ENCODE measurements at regions not wholly inside any gene's neighbourhood (a gene's known extent, or its start where the extent isn't known, plus 50 kb on each side); places are given as distances from the start of the nearest gene placed in this dataset.

DNA sequence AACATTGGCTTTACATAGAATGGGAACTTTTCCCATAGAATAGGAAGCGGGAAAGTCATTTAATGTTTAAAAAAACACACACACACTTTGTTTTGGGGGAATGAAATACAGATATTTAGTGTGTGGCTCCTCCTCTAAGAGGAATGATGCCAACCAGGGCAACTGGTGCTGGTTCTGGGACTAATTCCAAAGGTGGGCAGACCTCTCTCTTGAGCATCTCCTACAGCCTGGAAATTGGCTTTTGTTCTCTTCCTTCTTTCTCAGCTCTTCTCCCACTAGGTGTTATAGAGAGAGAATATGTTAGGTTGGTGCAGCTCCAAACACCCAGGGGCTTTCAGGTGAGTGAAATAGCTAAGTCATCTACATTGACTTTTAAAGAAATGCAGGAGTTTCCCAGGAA lies 190.1 kb downstream of the RAD51AP2 start:
- H3K4me1 ChIP-seq (ENCODE audit: insufficient read depth): no peaks in the 10 kb centered on the region
- Mint-ChIP-seq H3K27me3 (ENCODE audit: insufficient read depth, low read depth, poor library complexity) (no peaks in the 10 kb centered on the region), H3K4me3 (no peak overlapping the region), H3K27ac (no peak overlapping the region), H3K9me3 (no peaks in the 10 kb centered on the region), H3K36me3 (ENCODE audit: low read depth) (no peaks in the 10 kb centered on the region), H3K4me1 (no peaks in the 10 kb centered on the region)
- H3K4me3 ChIP-seq: no peak overlapping the region
- no peak overlapping the region for H3K27ac ChIP-seq (ENCODE audit: low read depth)
- no peak overlapping the region for H3K4me2 ChIP-seq
- H3K36me3 ChIP-seq (ENCODE audit: insufficient read depth): no peaks in the 10 kb centered on the region
- H3K9me2 ChIP-seq (ENCODE audit: insufficient read depth): no peaks in the 10 kb centered on the region
- no peaks in the 10 kb centered on the region for H3F3A ChIP-seq (replicated peaks; ENCODE audit: low read depth)
- no peak for TF ChIP-seq POLR2AphosphoS5 (IDR thresholded peaks at IDR 0.05; ENCODE audit: low read depth)
- TF ChIP-seq, protein P1, sequence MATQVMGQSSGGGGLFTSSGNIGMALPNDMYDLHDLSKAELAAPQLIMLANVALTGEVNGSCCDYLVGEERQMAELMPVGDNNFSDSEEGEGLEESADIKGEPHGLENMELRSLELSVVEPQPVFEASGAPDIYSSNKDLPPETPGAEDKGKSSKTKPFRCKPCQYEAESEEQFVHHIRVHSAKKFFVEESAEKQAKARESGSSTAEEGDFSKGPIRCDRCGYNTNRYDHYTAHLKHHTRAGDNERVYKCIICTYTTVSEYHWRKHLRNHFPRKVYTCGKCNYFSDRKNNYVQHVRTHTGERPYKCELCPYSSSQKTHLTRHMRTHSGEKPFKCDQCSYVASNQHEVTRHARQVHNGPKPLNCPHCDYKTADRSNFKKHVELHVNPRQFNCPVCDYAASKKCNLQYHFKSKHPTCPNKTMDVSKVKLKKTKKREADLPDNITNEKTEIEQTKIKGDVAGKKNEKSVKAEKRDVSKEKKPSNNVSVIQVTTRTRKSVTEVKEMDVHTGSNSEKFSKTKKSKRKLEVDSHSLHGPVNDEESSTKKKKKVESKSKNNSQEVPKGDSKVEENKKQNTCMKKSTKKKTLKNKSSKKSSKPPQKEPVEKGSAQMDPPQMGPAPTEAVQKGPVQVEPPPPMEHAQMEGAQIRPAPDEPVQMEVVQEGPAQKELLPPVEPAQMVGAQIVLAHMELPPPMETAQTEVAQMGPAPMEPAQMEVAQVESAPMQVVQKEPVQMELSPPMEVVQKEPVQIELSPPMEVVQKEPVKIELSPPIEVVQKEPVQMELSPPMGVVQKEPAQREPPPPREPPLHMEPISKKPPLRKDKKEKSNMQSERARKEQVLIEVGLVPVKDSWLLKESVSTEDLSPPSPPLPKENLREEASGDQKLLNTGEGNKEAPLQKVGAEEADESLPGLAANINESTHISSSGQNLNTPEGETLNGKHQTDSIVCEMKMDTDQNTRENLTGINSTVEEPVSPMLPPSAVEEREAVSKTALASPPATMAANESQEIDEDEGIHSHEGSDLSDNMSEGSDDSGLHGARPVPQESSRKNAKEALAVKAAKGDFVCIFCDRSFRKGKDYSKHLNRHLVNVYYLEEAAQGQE (IDR thresholded peaks at IDR 0.05; ENCODE audit: unreplicated experiment): no peak
- no peak for TF ChIP-seq EZH2 (IDR thresholded peaks at IDR 0.05; ENCODE audit: low read depth, unreplicated experiment)
- TF ChIP-seq, protein P2, sequence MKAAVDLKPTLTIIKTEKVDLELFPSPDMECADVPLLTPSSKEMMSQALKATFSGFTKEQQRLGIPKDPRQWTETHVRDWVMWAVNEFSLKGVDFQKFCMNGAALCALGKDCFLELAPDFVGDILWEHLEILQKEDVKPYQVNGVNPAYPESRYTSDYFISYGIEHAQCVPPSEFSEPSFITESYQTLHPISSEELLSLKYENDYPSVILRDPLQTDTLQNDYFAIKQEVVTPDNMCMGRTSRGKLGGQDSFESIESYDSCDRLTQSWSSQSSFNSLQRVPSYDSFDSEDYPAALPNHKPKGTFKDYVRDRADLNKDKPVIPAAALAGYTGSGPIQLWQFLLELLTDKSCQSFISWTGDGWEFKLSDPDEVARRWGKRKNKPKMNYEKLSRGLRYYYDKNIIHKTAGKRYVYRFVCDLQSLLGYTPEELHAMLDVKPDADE (IDR thresholded peaks at IDR 0.05): no peak
- no peak for TF ChIP-seq NANOG (IDR thresholded peaks at IDR 0.05; ENCODE audit: borderline replicate concordance)
- ATAC-seq (no peak), DNase-seq (ENCODE audit: low spot score) (no peak)
- no peaks in the 10 kb centered on the region for H3K79me2 ChIP-seq (replicated peaks; ENCODE audit: insufficient read depth)
- H4K20me1 ChIP-seq (replicated peaks; ENCODE audit: insufficient read depth): no peaks in the 10 kb centered on the region
- 0 out of 2 replicates have a peak overlapping the region, but pooled peaks have one; percentile 32 for H2AFZ ChIP-seq
- no peaks in the 10 kb centered on the region for H3K27me3 ChIP-seq (ENCODE audit: insufficient read depth)

DNA sequence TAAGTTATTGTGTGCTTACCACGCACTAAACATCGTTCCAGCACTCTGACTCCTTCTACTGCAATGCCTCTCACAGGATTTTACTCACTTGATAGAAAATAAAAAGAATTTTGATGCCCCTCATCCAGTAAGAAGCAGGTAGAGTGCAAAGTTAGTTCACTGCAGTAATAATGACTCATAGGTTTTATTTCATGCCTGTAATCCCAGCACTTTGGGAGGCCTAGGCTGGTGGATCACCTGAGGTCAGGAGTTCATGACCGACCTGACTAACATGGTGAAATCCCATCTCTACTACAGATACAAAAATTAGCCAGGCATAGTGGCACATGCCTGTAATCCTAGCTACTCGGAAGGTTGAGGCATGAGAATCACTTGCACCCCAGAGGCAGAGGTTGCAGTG lies 190.6 kb downstream of the RAD51AP2 start:
- no peaks in the 10 kb centered on the region for H3K27me3 ChIP-seq (ENCODE audit: insufficient read depth)
- DNase-seq (ENCODE audit: low spot score) (no peak), ATAC-seq (no peak)
- H3F3A ChIP-seq (replicated peaks; ENCODE audit: low read depth): no peaks in the 10 kb centered on the region
- H3K4me2 ChIP-seq: no peak overlapping the region
- no peaks in the 10 kb centered on the region for H3K79me2 ChIP-seq (replicated peaks; ENCODE audit: insufficient read depth)
- H3K27ac ChIP-seq (ENCODE audit: low read depth): no peak overlapping the region
- no peak overlapping the region for H2AFZ ChIP-seq
- H4K20me1 ChIP-seq (replicated peaks; ENCODE audit: insufficient read depth): no peaks in the 10 kb centered on the region
- H3K4me1 ChIP-seq (ENCODE audit: insufficient read depth): no peaks in the 10 kb centered on the region
- H3K9me3 Mint-ChIP-seq: no peaks in the 10 kb centered on the region
- H3K4me3 ChIP-seq: no peak overlapping the region
- H3K36me3 ChIP-seq (ENCODE audit: insufficient read depth): no peaks in the 10 kb centered on the region
- H3K4me1 Mint-ChIP-seq: no peaks in the 10 kb centered on the region
- no peaks in the 10 kb centered on the region for H3K36me3 Mint-ChIP-seq (ENCODE audit: low read depth)
- no peak overlapping the region for H3K4me3 Mint-ChIP-seq
- no peak overlapping the region for H3K27ac Mint-ChIP-seq
- no peaks in the 10 kb centered on the region for H3K27me3 Mint-ChIP-seq (ENCODE audit: insufficient read depth, low read depth, poor library complexity)
- H3K9me2 ChIP-seq (ENCODE audit: insufficient read depth): no peaks in the 10 kb centered on the region
- TF ChIP-seq, protein P3, sequence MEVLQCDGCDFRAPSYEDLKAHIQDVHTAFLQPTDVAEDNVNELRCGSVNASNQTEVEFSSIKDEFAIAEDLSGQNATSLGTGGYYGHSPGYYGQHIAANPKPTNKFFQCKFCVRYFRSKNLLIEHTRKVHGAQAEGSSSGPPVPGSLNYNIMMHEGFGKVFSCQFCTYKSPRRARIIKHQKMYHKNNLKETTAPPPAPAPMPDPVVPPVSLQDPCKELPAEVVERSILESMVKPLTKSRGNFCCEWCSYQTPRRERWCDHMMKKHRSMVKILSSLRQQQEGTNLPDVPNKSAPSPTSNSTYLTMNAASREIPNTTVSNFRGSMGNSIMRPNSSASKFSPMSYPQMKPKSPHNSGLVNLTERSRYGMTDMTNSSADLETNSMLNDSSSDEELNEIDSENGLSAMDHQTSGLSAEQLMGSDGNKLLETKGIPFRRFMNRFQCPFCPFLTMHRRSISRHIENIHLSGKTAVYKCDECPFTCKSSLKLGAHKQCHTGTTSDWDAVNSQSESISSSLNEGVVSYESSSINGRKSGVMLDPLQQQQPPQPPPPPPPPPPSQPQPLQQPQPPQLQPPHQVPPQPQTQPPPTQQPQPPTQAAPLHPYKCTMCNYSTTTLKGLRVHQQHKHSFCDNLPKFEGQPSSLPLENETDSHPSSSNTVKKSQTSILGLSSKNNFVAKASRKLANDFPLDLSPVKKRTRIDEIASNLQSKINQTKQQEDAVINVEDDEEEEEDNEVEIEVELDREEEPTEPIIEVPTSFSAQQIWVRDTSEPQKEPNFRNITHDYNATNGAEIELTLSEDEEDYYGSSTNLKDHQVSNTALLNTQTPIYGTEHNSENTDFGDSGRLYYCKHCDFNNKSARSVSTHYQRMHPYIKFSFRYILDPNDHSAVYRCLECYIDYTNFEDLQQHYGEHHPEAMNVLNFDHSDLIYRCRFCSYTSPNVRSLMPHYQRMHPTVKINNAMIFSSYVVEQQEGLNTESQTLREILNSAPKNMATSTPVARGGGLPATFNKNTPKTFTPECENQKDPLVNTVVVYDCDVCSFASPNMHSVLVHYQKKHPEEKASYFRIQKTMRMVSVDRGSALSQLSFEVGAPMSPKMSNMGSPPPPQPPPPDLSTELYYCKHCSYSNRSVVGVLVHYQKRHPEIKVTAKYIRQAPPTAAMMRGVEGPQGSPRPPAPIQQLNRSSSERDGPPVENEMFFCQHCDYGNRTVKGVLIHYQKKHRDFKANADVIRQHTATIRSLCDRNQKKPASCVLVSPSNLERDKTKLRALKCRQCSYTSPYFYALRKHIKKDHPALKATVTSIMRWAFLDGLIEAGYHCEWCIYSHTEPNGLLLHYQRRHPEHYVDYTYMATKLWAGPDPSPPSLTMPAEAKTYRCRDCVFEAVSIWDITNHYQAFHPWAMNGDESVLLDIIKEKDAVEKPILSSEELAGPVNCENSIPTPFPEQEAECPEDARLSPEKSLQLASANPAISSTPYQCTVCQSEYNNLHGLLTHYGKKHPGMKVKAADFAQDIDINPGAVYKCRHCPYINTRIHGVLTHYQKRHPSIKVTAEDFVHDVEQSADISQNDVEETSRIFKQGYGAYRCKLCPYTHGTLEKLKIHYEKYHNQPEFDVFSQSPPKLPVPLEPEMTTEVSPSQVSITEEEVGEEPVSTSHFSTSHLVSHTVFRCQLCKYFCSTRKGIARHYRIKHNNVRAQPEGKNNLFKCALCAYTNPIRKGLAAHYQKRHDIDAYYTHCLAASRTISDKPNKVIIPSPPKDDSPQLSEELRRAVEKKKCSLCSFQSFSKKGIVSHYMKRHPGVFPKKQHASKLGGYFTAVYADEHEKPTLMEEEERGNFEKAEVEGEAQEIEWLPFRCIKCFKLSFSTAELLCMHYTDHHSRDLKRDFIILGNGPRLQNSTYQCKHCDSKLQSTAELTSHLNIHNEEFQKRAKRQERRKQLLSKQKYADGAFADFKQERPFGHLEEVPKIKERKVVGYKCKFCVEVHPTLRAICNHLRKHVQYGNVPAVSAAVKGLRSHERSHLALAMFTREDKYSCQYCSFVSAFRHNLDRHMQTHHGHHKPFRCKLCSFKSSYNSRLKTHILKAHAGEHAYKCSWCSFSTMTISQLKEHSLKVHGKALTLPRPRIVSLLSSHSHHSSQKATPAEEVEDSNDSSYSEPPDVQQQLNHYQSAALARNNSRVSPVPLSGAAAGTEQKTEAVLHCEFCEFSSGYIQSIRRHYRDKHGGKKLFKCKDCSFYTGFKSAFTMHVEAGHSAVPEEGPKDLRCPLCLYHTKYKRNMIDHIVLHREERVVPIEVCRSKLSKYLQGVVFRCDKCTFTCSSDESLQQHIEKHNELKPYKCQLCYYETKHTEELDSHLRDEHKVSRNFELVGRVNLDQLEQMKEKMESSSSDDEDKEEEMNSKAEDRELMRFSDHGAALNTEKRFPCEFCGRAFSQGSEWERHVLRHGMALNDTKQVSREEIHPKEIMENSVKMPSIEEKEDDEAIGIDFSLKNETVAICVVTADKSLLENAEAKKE (CRISPR knock-in tag; IDR thresholded peaks at IDR 0.05): no peak
- no peak for TF ChIP-seq JUNB (IDR thresholded peaks at IDR 0.05; ENCODE audit: unreplicated experiment)
- no peak for TF ChIP-seq STAT1 (IDR thresholded peaks at IDR 0.05; ENCODE audit: unreplicated experiment)
- TF ChIP-seq, protein P1 (IDR thresholded peaks at IDR 0.05; ENCODE audit: unreplicated experiment): no peak

Data from GM23338 (cell line).